ENCODE measurements at regions not wholly inside any gene's neighbourhood (a gene's known extent, or its start where the extent isn't known, plus 50 kb on each side); places are given as distances from the start of the nearest gene placed in this dataset.

GRCh38 chr5:100667161-100667630 lies 132.0 kb downstream of the FAM174A start:
- BruUV-seq (replicated peaks) = no TSS peak
- Histone ChIP-seq H4K20me1 (replicated peaks; ENCODE audit: control insufficient read depth, extremely low read depth, insufficient read depth, low read length) (no peaks in the 10 kb centered on the region), H3K36me3 (ENCODE audit: control insufficient read depth in 2 of 2, extremely low read depth in 1 of 2, insufficient read depth in 2 of 2, low read length in 2 of 2) (no peaks in the 10 kb centered on the region), H3K4me1 (ENCODE audit: control insufficient read depth, extremely low read depth, insufficient read depth, low read length) (peaks cover 20% of the 10 kb centered on the region), H3K27me3 (ENCODE audit: control insufficient read depth in 2 of 2, insufficient read depth in 2 of 2, low read length in 2 of 2) (no peaks in the 10 kb centered on the region), H3K27ac (ENCODE audit: insufficient read depth, low read depth, low read length) (peak overlapping the region; percentile 66), H3K9ac (replicated peaks; ENCODE audit: extremely low read depth, insufficient read depth, low read length) (no peak overlapping the region), H3K9me3 (replicated peaks; ENCODE audit: control insufficient read depth, insufficient read depth, low read length) (no peaks in the 10 kb centered on the region), H3K79me2 (ENCODE audit: control insufficient read depth, insufficient read depth, low read length) (no peaks in the 10 kb centered on the region), H2AFZ (ENCODE audit: low read depth, low read length) (peak overlapping the region; percentile 41), H3K9me1 (replicated peaks; ENCODE audit: control insufficient read depth, extremely low read depth, insufficient read depth, low read length) (no peaks in the 10 kb centered on the region), H3K4me2 (ENCODE audit: insufficient read depth, low read length) (peak overlapping the region; percentile 30), H3K4me3 (replicated peaks in 1 of 3; ENCODE audit: insufficient read depth in 1 of 3, low read depth in 1 of 3, low read length in 3 of 3) (no peak overlapping the region)
- intact Hi-C loops (cut with micrococcal nuclease) (loop anchor here (1.0 to 5.0 kb wide), 2 partner anchors 180 to 233 kb away; no protein-coding TSS in a partner anchor), dilution Hi-C loops (cut with MboI; ENCODE audit: extremely low pct_ligation_motif_present, low sequenced_read_pairs) (no loop called here)
- POLR2A ChIA-PET = no interaction called here
- FAIRE-seq (peak; percentile 21), DNase-seq (ENCODE audit: low read depth, low spot score) (peak; percentile 54)
- CTCF ChIA-PET = interaction anchor here (0.7 to 1.5 kb wide), 3 partner anchors 8 to 234 kb away, joined by 3 to 6 read pairs (median 4); no protein-coding TSS in a partner anchor
- TF ChIP-seq, protein P1, sequence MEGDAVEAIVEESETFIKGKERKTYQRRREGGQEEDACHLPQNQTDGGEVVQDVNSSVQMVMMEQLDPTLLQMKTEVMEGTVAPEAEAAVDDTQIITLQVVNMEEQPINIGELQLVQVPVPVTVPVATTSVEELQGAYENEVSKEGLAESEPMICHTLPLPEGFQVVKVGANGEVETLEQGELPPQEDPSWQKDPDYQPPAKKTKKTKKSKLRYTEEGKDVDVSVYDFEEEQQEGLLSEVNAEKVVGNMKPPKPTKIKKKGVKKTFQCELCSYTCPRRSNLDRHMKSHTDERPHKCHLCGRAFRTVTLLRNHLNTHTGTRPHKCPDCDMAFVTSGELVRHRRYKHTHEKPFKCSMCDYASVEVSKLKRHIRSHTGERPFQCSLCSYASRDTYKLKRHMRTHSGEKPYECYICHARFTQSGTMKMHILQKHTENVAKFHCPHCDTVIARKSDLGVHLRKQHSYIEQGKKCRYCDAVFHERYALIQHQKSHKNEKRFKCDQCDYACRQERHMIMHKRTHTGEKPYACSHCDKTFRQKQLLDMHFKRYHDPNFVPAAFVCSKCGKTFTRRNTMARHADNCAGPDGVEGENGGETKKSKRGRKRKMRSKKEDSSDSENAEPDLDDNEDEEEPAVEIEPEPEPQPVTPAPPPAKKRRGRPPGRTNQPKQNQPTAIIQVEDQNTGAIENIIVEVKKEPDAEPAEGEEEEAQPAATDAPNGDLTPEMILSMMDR (IDR thresholded peaks at IDR 0.05; ENCODE audit: extremely low read depth in 1 of 2, insufficient read depth in 1 of 2, low read depth in 1 of 2, low read length in 2 of 2) = no peak
- TF ChIP-seq POLR2A (IDR thresholded peaks at IDR 0.05; ENCODE audit: low read depth, low read length) = no peak
- no peak for TF ChIP-seq MAX (IDR thresholded peaks at IDR 0.05; ENCODE audit: insufficient read depth, insufficient read length)
- no peak for TF ChIP-seq MYC (IDR thresholded peaks at IDR 0.05; ENCODE audit: low read depth, low read length)
- TF ChIP-seq POLR2AphosphoS5 (IDR thresholded peaks at IDR 0.05; ENCODE audit: insufficient read depth, low read depth, low read length) = peak; percentile 32
- peak; percentile 55 for TF ChIP-seq FOS (IDR thresholded peaks at IDR 0.05; ENCODE audit: borderline replicate concordance, insufficient read depth, low read length)
- TF ChIP-seq GATA2 (IDR thresholded peaks at IDR 0.05; ENCODE audit: insufficient read depth, insufficient read length, low read depth, low read length) = peak; percentile 10
- peak; percentile 40 for TF ChIP-seq JUN (IDR thresholded peaks at IDR 0.05; ENCODE audit: borderline replicate concordance, insufficient read depth, insufficient read length, low read depth)
- TF ChIP-seq EZH2 (IDR thresholded peaks at IDR 0.05; ENCODE audit: borderline replicate concordance, low read depth, low read length, severe bottlenecking) = no peak

Data from endothelial cell of umbilical vein (primary cell).